ENCODE measurements at regions not wholly inside any gene's neighbourhood (a gene's known extent, or its start where the extent isn't known, plus 50 kb on each side); places are given as distances from the start of the nearest gene placed in this dataset.

DNA sequence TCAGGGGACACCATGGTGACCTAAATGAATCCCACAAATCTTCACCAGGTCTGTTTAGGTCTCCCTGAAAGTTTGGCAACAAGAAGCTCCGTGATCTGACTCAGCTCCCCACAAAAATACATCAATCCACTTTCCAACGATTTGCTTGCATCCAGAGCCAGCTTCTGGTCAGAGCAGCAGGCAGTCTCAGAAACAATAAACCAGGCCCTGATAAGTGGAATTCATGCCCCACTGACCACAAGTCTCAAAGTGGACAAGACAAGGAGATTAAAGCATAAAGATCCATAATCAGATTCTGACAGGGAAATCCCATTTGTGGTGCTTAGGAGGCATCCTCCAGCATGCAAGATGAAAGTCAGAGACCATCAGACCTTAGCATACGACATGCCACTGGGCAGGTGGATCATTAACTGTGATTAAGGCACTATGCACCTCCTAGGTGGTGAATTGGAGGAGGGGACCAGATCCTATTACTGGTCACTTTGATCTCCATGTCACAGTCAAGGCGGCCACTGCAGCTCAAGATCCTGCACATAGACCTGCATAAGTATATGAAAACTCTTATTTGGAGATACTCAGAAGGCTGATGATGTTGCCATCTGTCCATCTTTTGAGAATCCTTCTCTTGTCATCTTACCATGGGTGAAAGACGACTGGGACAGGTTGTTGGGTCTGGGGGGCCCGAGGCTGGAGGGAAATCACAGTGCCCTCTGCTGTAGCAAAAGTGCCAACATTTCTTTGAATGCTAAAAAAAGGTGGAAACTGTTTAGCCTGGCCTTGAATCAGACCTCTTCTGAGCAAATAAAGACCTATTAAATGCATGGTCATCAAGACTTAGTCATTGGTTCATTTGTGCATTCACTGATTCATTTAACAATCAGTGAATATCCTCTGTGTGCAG is 309.2 kb upstream of the CCL2 start:
- Histone ChIP-seq H3K9me3 (ENCODE audit: low read length) (no peaks in the 10 kb centered on the region), H3K4me1 (ENCODE audit: insufficient read depth, low read length) (no peaks in the 10 kb centered on the region), H3K4me2 (ENCODE audit: low read depth, low read length) (no peak overlapping the region), H3K27ac (ENCODE audit: extremely low read length, insufficient read depth, low read length) (no peak overlapping the region), H2AFZ (ENCODE audit: low read length) (no peak overlapping the region), H3K4me3 (replicated peaks in 1 of 3; ENCODE audit: insufficient read depth in 1 of 3, low read depth in 2 of 3, low read length in 3 of 3) (no peak overlapping the region), H4K20me1 (ENCODE audit: insufficient read depth, low read length) (no peaks in the 10 kb centered on the region), H3K27me3 (ENCODE audit: control insufficient read depth in 1 of 2, insufficient read depth in 2 of 2, low read length in 2 of 2) (no peaks in the 10 kb centered on the region), H3K36me3 (replicated peaks in 1 of 2; ENCODE audit: control insufficient read depth in 1 of 2, insufficient read depth in 2 of 2, low read length in 2 of 2) (no peaks in the 10 kb centered on the region), H3K79me2 (ENCODE audit: insufficient read depth, low read length) (no peaks in the 10 kb centered on the region), H3K9ac (ENCODE audit: insufficient read depth, low read depth, low read length) (no peak overlapping the region)
- ATAC-seq (no peak), FAIRE-seq (no peak), DNase-seq (ENCODE audit: low spot score) (no peak)
- BruUV-seq (replicated peaks), result no TSS peak
- POLR2A ChIA-PET, result no interaction called here
- CTCF ChIA-PET (ENCODE audit: low intra/inter-chr PET ratio, low total read pairs), result no interaction called here
- 0% methylated on average over 3 of the region's 6 CpGs for WGBS (ENCODE audit: low lambda C conversion rate)
- in situ Hi-C loops (cut with HindIII; ENCODE audit: extremely low pct_ligation_motif_present, low pct_unique_long_range_greater_than_20kb), result loop anchor here (10.0 kb wide), 1 partner anchor 171 kb away; no protein-coding TSS in a partner anchor
- intact Hi-C loops (cut with micrococcal nuclease; ENCODE audit: unreplicated experiment), result no loop called here
- TF ChIP-seq, protein P1, sequence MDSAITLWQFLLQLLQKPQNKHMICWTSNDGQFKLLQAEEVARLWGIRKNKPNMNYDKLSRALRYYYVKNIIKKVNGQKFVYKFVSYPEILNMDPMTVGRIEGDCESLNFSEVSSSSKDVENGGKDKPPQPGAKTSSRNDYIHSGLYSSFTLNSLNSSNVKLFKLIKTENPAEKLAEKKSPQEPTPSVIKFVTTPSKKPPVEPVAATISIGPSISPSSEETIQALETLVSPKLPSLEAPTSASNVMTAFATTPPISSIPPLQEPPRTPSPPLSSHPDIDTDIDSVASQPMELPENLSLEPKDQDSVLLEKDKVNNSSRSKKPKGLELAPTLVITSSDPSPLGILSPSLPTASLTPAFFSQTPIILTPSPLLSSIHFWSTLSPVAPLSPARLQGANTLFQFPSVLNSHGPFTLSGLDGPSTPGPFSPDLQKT (CRISPR knock-in tag; IDR thresholded peaks at IDR 0.05; ENCODE audit: borderline replicate concordance), result no peak
- TF ChIP-seq, protein P2, sequence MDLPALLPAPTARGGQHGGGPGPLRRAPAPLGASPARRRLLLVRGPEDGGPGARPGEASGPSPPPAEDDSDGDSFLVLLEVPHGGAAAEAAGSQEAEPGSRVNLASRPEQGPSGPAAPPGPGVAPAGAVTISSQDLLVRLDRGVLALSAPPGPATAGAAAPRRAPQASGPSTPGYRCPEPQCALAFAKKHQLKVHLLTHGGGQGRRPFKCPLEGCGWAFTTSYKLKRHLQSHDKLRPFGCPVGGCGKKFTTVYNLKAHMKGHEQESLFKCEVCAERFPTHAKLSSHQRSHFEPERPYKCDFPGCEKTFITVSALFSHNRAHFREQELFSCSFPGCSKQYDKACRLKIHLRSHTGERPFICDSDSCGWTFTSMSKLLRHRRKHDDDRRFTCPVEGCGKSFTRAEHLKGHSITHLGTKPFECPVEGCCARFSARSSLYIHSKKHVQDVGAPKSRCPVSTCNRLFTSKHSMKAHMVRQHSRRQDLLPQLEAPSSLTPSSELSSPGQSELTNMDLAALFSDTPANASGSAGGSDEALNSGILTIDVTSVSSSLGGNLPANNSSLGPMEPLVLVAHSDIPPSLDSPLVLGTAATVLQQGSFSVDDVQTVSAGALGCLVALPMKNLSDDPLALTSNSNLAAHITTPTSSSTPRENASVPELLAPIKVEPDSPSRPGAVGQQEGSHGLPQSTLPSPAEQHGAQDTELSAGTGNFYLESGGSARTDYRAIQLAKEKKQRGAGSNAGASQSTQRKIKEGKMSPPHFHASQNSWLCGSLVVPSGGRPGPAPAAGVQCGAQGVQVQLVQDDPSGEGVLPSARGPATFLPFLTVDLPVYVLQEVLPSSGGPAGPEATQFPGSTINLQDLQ (CRISPR knock-in tag; IDR thresholded peaks at IDR 0.05), result no peak
- TF ChIP-seq TBP (CRISPR knock-in tag; IDR thresholded peaks at IDR 0.05) (no peak), ZNF644 (CRISPR knock-in tag; IDR thresholded peaks at IDR 0.05; ENCODE audit: low read depth) (no peak), ZBTB21 (CRISPR knock-in tag; IDR thresholded peaks at IDR 0.05) (no peak), ZNF850 (CRISPR knock-in tag; conservative IDR thresholded peaks at IDR 0.05) (no peak), ZNF569 (CRISPR knock-in tag; IDR thresholded peaks at IDR 0.05; ENCODE audit: borderline replicate concordance) (no peak), ZNF407 (CRISPR knock-in tag; IDR thresholded peaks at IDR 0.05; ENCODE audit: not compliant biosample characterization) (no peak), JDP2 (CRISPR knock-in tag; IDR thresholded peaks at IDR 0.05; ENCODE audit: borderline replicate concordance) (no peak)

Data from HepG2 (cell line).